SJCRH30 (cell line): ENCODE measurements at regions not wholly inside any gene's neighbourhood (a gene's known extent, or its start where the extent isn't known, plus 50 kb on each side); places are given as distances from the start of the nearest gene placed in this dataset.

ENCODE experiments used
- DNase-seq, 2 experiments: peaks; one replicate each; pipeline ENCODE4 v3.0.0-alpha.2; 2015 to 2020
- H3K27ac ChIP-seq: fragments of 250-450 bp; sonication (Bioruptor Pico); 2 replicates; pipeline ENCODE4 v1.5.1; 2020; ENCODE audit warnings: mild to moderate bottlenecking, moderate library complexity
- H3K27me3 ChIP-seq: fragments of 250-450 bp; sonication (Bioruptor Pico); 2 replicates; pipeline ENCODE4 v1.5.1; 2020; ENCODE audit warnings: mild to moderate bottlenecking, moderate library complexity
- H3K36me3 ChIP-seq: fragments of 250-450 bp; sonication (Bioruptor Pico); 2 replicates; pipeline ENCODE4 v1.5.1; 2020; ENCODE audit warnings: mild to moderate bottlenecking, moderate library complexity
- H3K4me1 ChIP-seq: fragments of 250-450 bp; sonication (Bioruptor Pico); 2 replicates; pipeline ENCODE4 v1.5.1; 2020; ENCODE audit warnings: mild to moderate bottlenecking, moderate library complexity
- H3K4me3 ChIP-seq: fragments of 250-450 bp; sonication (Bioruptor Pico); 2 replicates; pipeline ENCODE4 v1.5.1; 2020; ENCODE audit warnings: mild to moderate bottlenecking, moderate library complexity
- H3K9me3 ChIP-seq: fragments of 250-450 bp; sonication (Bioruptor Pico); replicated peaks from 2 replicates; pipeline ENCODE4 v1.5.1; 2020; ENCODE audit warnings: mild to moderate bottlenecking, moderate library complexity

DNA sequence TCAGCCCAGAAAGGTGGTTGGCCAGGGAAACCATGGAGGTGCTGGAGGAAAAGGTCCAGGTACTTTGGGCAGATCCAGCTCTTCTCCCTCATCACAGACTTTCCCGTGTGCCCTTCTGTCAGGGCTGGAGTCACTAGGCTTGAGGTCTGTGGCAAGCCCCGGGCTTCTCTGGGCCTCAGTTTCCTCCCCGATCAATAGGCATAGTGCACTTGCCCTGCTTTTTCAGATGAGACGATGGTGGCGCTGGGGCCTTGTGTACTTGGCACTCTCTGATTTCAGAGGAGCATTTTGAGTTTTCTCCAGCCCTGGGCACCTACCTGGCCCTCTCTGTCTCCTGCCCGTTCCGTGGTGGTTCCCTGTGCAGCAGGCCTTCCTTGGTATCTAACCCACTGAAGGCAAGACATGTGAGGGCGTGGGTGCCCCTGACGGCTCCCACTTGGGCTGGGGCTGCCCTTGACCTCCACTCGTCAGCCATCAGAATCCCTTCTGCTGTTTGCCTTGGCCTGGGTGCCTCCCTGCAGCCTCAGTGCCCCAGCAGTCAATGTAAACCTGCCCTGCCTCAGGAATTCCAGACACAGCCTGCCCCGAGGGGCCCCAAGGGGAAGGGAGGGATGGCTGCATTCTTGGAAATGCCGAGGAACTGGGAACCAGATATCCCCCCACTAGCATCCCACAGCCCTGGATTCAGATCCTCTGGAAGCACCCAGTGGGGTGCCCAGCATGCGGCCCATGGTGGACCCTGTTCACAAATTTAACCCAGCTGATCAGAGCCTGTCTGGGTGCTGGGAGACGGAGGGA, 66.3 kb upstream of the COL5A1 start:
- no peaks in the 10 kb centered on the region for H3K9me3 ChIP-seq
- no peak overlapping the region for H3K4me3 ChIP-seq
- no peaks in the 10 kb centered on the region for H3K4me1 ChIP-seq
- H3K36me3 ChIP-seq = no peaks in the 10 kb centered on the region
- no peaks in the 10 kb centered on the region for H3K27me3 ChIP-seq
- DNase-seq = no peak
- H3K27ac ChIP-seq = no peak overlapping the region

DNA sequence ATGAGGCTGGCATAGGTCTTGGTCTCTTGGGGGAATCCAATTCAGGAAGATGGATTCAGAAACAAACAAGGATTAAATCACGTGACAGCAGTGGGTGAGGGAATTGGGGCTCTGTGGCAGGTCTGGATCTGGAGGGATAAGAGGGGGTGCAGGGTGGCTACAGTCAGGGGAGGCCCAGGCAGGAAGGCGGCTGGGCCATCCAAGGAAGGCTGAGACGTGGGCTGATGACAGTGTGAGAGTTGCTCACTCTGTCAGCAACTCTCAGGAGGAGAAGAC, 65.8 kb upstream of the COL5A1 start:
- no peak for DNase-seq
- peaks cover 1% of the 10 kb centered on the region; the same call in 1 of the 2 replicates for H3K9me3 ChIP-seq
- no peaks in the 10 kb centered on the region for H3K4me1 ChIP-seq

DNA sequence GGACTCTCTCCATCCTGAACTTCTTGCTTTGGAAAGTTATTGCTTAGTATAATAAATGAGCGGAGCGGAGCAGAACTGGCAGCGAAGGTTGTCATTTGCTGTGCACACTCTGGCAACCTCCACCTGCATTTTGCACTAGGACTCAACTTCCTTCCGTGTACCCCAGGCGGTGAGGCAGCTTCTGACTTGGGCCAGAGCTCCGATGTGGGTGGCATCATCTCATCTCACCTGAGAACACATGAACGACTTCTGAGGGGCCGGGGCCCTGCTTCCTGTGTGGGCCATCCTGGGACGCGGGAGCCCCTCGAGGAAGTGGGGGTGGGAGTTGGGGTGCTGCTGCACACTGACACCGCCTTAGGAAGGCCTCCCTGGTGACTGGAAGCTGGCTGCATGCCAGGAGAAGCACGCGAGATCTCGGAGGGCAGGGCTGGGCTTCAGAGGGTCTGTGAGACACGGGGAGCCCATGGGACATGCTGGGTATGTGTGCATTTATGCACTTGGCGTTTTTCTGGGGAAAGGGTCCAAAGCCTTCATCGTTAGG, 56.5 kb upstream of the COL5A1 start:
- DNase-seq = no peak
- Histone ChIP-seq H3K4me1 (no peaks in the 10 kb centered on the region), H3K27me3 (no peaks in the 10 kb centered on the region), H3K36me3 (no peaks in the 10 kb centered on the region), H3K27ac (no peak overlapping the region), H3K4me3 (no peak overlapping the region), H3K9me3 (peaks cover 3% of the 10 kb centered on the region)

More for the DNA sequence above, 65.8 kb upstream of the COL5A1 start:
- Histone ChIP-seq H3K27ac (no peak overlapping the region), H3K4me3 (no peak overlapping the region), H3K36me3 (no peaks in the 10 kb centered on the region), H3K27me3 (no peaks in the 10 kb centered on the region)

DNA sequence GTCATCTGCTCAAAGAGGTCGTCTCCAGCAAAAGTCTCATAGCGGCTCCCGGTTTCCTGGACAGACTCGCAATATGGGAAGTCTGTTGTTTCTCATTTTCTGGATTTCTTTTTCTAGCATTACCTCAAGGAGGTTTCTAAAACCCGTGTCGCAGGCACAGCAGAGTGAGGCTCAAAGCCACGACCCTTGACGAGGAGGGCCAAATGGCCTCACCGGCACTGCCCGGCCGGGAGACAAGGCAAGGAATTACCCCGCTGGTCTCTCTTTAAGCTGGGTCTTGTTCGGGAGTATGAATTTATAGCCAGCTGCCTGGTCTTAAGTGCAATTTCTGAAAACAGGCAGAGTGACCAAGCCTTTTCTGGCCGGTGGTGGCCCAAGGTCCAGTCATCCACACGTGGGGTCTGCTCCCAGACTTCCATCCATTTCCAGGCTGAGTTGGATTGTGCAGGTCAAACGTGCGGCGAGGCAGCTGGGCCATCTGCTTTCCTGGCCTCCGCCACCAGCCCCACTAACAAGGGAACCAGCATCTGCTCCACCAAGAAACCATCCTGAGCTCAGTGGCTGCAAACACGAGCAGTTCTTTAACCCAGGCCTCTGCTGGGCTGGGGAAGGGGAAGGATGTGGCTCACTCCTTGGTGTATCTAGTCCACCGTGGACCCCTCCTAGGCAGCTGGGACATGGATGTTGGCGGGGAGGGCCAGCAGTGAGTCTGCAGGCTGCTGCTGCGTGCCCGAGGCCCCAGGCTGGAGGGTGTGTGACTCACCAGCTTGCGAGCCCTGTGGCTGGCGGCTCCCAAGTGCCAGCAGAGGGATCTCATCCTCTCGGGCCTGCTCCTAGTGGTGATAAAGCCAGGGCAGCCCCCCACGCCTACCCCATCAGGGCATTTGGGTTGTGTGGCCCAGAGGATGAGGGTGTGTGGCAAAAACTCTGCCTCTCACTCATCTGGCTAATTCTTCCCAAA, 55.6 kb upstream of the COL5A1 start:
- Histone ChIP-seq H3K9me3 (peaks cover under 1% of the 10 kb centered on the region), H3K27me3 (no peaks in the 10 kb centered on the region), H3K4me3 (no peak overlapping the region), H3K4me1 (no peaks in the 10 kb centered on the region), H3K36me3 (no peaks in the 10 kb centered on the region), H3K27ac (no peak overlapping the region)
- DNase-seq = peak; percentile 51 to 56

DNA sequence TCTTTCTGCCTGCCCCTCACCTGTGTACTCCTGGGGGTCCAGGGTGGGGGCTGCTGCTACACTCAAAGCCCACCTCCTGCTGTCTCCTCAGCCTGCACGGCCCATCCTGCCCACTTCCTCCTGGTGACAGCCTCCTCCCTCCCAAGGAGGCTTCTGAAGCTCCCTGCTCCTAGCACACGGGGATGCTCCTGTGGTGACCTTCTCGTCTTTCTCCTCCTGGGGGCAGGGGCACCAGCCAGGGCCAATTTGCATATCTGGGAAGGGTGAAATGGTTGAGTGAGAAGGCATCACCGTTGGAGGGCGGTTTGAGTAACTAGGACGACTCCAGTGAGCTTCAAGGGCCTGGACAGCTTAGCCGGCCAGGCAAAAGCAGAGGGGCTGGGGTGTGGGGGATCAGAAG, 51.9 kb upstream of the COL5A1 start:
- no peak overlapping the region for H3K4me3 ChIP-seq
- H3K4me1 ChIP-seq = peaks cover 16% of the 10 kb centered on the region
- H3K36me3 ChIP-seq = no peaks in the 10 kb centered on the region
- no peak overlapping the region for H3K27ac ChIP-seq
- H3K27me3 ChIP-seq = no peaks in the 10 kb centered on the region
- H3K9me3 ChIP-seq = no peaks in the 10 kb centered on the region
- DNase-seq = no peak

DNA sequence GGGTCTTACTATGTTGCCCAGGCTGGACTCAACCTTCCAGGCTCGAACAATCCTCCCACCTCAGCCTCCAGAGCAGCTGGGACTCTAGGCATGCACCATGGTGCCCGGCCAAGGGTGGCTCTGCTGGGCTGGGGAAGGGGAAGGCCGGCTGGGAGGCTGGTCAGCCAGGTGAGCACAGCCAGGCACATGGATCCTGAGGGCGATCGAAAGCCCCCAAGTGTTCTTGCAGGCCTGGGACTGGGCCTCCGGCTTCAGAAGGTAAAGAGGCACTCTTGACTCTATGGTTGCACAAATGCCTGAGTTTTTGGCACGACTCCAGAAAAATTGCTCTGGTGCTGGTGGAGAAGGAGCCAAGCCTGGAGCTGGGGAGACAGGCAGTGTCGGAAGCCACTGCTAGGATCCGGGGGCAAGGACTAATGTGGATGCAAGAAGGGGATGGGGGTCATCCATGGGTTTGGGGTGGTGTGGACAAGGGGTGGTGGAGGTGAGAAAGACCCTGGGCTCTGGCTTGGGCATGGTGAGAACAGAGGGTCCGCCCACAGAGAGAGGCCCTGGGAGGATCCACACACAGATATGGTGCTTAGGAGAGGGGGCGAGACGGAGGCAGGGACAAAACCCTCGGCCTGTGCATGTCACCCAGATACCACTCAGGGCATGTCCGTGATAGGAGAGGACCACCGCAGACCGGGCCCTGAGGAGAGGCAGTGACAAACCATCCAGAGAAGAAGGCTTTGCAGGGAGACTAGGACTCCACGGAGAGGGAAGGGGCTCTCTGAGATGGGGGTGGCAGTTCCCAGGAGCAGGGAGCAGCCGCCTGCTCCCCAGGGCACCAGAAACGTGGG, 51.1 kb upstream of the COL5A1 start:
- peaks cover 16% of the 10 kb centered on the region for H3K4me1 ChIP-seq
- no peak overlapping the region for H3K4me3 ChIP-seq
- no peaks in the 10 kb centered on the region for H3K36me3 ChIP-seq
- DNase-seq = no peak
- no peaks in the 10 kb centered on the region for H3K27me3 ChIP-seq
- no peak overlapping the region for H3K27ac ChIP-seq
- H3K9me3 ChIP-seq = peaks cover under 1% of the 10 kb centered on the region; the same call in 1 of the 2 replicates

DNA sequence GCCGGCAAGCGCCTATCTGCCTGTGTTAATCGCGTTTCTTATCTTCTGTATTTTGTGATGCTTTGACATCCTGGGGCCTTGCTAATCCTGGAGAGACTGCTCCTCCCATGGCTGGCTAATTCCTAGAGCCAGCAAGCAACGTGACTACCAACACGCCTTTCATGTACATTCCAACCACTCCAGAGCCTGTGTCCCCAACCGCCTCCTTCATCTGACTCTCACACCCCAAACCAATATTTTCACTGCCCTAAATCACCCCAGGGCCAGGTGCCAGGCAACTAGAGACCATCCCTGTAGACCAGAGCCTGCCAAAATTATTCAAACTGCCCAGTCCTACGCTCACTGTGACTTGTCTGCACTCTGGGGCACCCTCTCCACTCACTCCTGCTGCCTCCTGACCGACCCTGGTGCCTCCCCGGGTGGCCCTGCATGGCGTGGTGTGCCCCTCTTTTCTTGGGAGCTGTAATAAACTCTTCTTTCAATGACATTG, 50.5 kb upstream of the COL5A1 start:
- Histone ChIP-seq H3K27me3 (no peaks in the 10 kb centered on the region), H3K4me3 (no peak overlapping the region), H3K27ac (no peak overlapping the region), H3K4me1 (peaks cover 16% of the 10 kb centered on the region), H3K9me3 (peaks cover 4% of the 10 kb centered on the region; the same call in 1 of the 2 replicates), H3K36me3 (no peaks in the 10 kb centered on the region)
- DNase-seq = peak in 1 of 2 experiments; percentile 2

DNA sequence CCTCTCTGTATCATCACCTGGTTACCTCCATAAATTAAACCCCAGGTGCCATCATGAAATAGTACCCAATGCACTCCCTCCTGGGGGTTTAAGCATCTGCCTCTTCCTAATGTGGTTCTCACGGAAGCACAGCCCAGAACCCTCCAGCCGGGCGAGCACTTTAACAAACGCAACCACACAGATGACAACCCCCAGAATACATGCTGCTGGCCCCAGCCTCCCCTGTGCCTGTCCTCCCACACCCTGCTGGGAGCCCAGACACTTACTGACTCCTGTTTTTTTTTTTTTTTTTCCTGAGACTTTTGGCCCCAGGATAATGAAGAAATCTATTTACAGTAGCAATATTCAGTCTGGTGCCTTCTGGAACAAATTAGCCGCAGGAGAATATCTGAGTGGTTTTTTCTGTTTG, 50.0 kb upstream of the COL5A1 start:
- no peak overlapping the region for H3K4me3 ChIP-seq
- H3K27ac ChIP-seq = no peak overlapping the region
- peaks cover 4% of the 10 kb centered on the region; the same call in 1 of the 2 replicates for H3K9me3 ChIP-seq
- peaks cover 16% of the 10 kb centered on the region for H3K4me1 ChIP-seq
- DNase-seq = no peak
- no peaks in the 10 kb centered on the region for H3K36me3 ChIP-seq
- no peaks in the 10 kb centered on the region for H3K27me3 ChIP-seq
